ENCODE measurements at regions not wholly inside any gene's neighbourhood (a gene's known extent, or its start where the extent isn't known, plus 50 kb on each side); places are given as distances from the start of the nearest gene placed in this dataset.

DNA sequence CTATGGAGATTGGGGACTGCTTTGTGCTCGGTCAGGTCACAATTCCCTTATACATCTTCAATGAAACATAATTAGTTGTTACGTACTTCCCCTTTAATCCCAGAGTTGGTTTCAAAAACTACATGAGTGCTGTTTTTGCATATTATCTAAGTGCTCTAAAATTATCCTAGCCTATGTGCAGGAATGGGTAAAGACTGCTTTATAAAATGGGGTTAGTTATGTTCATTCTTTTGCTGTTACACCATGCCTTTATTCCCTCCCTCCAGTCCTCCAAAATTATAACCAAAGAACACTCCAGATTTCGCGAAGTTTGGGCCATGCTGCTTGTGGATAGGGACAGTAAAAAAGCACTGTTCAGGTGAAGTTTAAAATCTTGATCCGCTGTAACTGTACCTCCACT, 173.9 kb upstream of the SNX7 start:
- DNase-seq, result no peak
- intact Hi-C loops (cut with DNase I), result no loop called here

DNA sequence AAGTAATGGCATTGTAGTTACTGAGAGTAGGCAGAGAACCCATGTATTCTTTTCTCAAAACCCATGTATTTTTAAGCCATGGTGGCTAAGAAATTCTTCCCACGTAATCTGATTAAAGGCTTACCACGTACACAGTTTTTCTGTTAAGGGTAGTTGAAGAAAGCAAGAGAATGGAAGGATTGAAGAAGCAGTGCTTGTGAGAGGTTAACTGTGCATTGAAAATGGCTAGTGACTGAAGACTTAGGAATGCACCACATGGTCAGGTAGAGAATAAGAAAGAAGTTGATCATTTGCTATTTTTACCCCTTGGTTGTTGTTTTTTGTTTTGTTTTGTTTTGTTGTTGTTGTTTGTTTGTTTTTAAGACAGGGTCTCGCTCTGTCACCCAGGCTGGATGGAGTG, 178.9 kb upstream of the SNX7 start:
- DNase-seq, result no peak
- intact Hi-C loops (cut with DNase I), result no loop called here

GRCh38 chr1:98480271-98480670, 181.2 kb upstream of the SNX7 start:
- DNase-seq, result no peak
- intact Hi-C loops (cut with DNase I), result no loop called here

DNA sequence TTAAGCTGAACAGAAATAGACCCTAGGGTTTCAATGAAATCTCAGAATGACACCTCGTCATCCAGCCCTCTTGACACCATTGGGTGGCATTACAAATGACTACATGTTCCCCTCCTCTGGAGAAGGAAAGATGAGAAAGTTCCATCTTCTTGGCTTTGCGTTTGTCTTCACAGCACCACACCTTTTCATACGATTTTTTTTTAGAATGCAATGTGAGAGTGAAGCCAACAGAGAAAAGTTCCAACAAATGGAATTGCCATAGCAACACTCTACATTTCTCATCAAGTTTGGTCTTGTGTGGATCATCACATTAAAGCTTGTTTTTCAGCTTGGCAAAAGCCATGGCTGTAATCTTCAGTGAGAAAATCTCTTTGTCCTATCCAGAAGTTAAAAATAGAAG, 183.4 kb upstream of the SNX7 start:
- peak in 2 of 10 donors; percentile 7 for DNase-seq
- intact Hi-C loops (cut with DNase I), result no loop called here

GRCh38 chr1:98472878-98473277, 188.6 kb upstream of the SNX7 start:
- DNase-seq, result no peak
- intact Hi-C loops (cut with DNase I), result no loop called here

GRCh38 chr1:98471633-98472032, 189.9 kb upstream of the SNX7 start:
- intact Hi-C loops (cut with DNase I), result no loop called here

DNA sequence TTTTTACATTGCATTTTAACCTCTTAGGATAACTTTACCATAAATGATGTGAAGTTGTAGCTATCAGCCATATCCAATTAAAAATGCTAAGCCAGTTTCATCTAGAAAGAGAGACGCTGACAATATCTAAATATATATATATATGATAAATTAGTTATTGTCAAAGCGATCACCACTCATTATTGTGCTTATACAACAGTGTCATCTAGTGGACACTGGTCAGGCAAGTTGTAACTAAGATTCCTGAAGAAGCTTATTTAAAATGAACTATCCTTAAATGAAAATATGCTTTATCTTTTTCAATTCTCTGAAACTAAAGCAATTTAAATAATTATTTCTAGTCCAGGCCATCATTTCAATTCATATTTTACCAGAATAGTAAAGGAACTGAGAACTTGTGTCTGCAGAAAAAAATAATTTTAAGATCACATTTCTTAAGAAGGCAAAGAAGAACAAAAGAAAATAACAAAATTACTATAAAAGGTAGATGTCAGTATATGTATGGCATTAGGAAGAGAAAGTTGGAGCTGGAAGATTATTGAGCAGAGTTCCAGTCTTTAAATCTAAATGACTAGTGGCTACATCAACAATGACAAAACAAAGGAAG, 193.3 kb upstream of the SNX7 start:
- intact Hi-C loops (cut with DNase I), result loop anchor here (5.0 kb wide), 1 partner anchor 416 kb away; no protein-coding TSS in a partner anchor
- DNase-seq, result no peak

More at GRCh38 chr1:98471633-98472032, 189.9 kb upstream of the SNX7 start:
- DNase-seq, result no peak

GRCh38 chr1:98467586-98467985, 193.9 kb upstream of the SNX7 start:
- DNase-seq, result no peak
- intact Hi-C loops (cut with DNase I), result loop anchor here (5.0 kb wide), 1 partner anchor 415 kb away; no protein-coding TSS in a partner anchor

- DNase-seq, result no peak
- intact Hi-C loops (cut with DNase I), result loop anchor here (5.0 kb wide), 1 partner anchor 415 kb away; no protein-coding TSS in a partner anchor
Measured at GRCh38 chr1:98467122-98467521, 194.4 kb upstream of the SNX7 start.

- no peak for DNase-seq
- intact Hi-C loops (cut with DNase I), result no loop called here
Measured at GRCh38 chr1:98461873-98462385, 199.6 kb upstream of the SNX7 start.

DNA sequence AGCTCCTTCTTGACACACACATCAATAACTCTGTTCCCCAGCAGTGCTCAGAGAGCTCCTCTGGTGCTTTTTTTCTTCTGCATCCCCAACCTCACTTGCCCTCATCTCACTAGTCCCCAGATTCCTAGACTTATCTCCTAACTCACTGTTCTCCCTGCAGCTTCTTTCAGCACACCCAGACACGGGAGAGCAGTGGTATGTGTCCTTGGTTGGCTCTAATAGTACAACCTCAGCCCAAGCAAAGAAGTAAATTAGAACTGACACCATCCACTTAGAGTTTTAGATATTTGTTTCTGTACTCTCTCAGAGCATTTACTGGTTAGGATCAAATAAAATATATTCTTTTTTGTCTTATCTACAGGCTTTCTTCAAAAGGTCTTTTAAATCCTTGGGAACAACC, 201.4 kb upstream of the SNX7 start:
- DNase-seq, result no peak
- intact Hi-C loops (cut with DNase I), result no loop called here

DNA sequence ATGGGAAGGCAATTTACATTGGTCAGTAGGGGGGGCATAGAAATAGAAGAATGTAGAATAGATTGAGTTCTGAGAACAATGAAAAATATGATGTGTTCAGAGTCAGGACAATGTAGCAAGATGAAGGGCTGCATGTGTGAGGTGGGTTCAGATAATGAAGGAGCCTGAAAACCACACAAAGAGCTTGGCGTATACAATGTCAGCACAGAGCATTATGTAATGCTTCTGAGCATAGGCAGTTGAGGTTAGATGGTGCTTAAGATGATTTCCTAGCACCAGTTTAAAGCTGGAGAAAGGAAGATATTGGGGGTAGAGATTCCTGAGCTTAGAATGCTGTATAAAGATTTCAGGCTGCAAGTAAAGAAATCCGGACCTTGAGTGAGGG, 202.0 kb upstream of the SNX7 start:
- intact Hi-C loops (cut with DNase I), result no loop called here
- DNase-seq, result no peak

- DNase-seq, result no peak
Measured at GRCh38 chr1:98458511-98459485, 202.7 kb upstream of the SNX7 start.

GRCh38 chr1:98457248-98457647, 204.3 kb upstream of the SNX7 start:
- intact Hi-C loops (cut with DNase I), result no loop called here
- no peak for DNase-seq

More at GRCh38 chr1:98458511-98459485, 202.7 kb upstream of the SNX7 start:
- intact Hi-C loops (cut with DNase I), result no loop called here

DNA sequence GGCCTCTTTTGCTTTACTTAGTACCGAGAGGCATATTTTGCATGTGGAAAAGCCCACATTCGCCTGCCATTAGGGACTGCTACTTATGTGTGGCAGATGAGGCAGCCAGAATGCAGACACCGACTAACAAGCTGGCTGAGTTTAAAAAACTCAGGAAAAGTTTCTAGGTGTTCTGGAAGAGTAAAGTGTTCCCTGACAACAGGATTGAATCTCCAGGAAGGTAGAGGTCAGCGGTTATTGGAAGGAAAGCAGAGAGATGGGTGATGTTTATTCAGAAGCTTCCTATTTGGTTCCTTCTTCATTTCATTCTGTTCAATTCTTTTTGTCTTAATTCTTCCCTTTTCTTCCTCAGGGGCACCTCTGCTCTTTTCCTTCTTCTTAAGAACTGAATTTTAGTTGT, 206.9 kb upstream of the SNX7 start:
- intact Hi-C loops (cut with DNase I), result no loop called here
- no peak for DNase-seq

- DNase-seq, result no peak
- intact Hi-C loops (cut with DNase I), result no loop called here
Measured at GRCh38 chr1:98453066-98453465, 208.5 kb upstream of the SNX7 start.

- intact Hi-C loops (cut with DNase I), result no loop called here
- no peak for DNase-seq
Measured at GRCh38 chr1:98452162-98452561, 209.4 kb upstream of the SNX7 start.

GRCh38 chr1:98441281-98441680, 220.2 kb upstream of the SNX7 start:
- intact Hi-C loops (cut with DNase I), result no loop called here
- no peak for DNase-seq

DNA sequence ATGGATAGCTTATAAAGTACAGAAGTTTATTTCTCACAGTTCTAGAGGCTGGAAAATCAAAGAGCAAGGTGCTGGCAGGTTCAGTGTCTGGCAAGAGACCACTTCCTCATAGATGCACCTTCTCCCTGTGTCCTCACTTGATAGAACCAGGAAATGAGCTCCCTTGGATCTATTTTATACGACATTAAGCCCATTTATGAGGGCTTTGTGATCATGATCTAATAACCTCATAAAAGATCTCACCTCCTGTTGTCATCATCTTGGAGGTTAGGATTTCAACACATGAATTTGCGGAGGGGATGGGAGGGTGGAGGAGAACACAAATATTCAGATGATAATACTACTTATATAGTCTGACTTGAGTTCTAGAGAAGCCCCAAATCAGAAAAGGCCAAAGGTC, 222.1 kb upstream of the SNX7 start:
- no peak for DNase-seq
- intact Hi-C loops (cut with DNase I), result no loop called here

- intact Hi-C loops (cut with DNase I), result no loop called here
- no peak for DNase-seq
Measured at GRCh38 chr1:98437540-98437939, 224.0 kb upstream of the SNX7 start.

GRCh38 chr1:98437011-98437410, 224.5 kb upstream of the SNX7 start:
- no peak for DNase-seq
- intact Hi-C loops (cut with DNase I), result no loop called here
